DOHH2 (cell line): ENCODE measurements at regions not wholly inside any gene's neighbourhood (a gene's known extent, or its start where the extent isn't known, plus 50 kb on each side); places are given as distances from the start of the nearest gene placed in this dataset.

Source experiments
- EZH2phosphoT487 ChIP-seq: fragments of 200-600 bp; sonication (generic); IDR thresholded peaks from 2 replicates; pipeline ENCODE4 v1.6.1; 2017; ENCODE audit warnings: borderline replicate concordance, mild to moderate bottlenecking, antibody characterized with exemption, low read length, moderate library complexity, mixed read lengths
- TF ChIP-seq, protein P1 (sequence below): fragments of 200-600 bp; sonication (generic); IDR thresholded peaks from one replicate; pipeline ENCODE4 v1.5.1; 2014; ENCODE audit warnings: antibody characterized with exemption, mild to moderate bottlenecking, low read depth, low read length; ENCODE audit not compliant: poor library complexity, severe bottlenecking

DNA sequence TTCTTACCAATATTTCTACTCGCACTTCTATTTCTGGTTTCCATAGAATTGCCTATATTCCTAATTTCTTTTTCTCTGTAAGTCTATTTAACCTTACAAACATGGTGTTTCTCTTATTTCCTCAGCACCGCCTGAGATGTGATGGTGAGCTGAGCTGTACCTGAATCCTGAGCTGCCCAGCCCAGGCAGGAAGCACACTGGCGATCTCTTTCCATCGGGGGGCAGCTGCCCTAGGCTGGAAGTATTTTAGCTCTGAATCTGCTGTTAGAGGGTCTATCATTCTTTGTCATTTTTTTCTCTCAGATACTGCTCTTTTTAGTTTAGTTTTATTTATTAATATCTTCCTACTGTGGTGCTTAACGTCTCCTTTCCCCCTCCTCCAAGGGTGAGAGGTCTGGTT is 173.4 kb upstream of the SLC35B3 start:
- TF ChIP-seq, protein P1, sequence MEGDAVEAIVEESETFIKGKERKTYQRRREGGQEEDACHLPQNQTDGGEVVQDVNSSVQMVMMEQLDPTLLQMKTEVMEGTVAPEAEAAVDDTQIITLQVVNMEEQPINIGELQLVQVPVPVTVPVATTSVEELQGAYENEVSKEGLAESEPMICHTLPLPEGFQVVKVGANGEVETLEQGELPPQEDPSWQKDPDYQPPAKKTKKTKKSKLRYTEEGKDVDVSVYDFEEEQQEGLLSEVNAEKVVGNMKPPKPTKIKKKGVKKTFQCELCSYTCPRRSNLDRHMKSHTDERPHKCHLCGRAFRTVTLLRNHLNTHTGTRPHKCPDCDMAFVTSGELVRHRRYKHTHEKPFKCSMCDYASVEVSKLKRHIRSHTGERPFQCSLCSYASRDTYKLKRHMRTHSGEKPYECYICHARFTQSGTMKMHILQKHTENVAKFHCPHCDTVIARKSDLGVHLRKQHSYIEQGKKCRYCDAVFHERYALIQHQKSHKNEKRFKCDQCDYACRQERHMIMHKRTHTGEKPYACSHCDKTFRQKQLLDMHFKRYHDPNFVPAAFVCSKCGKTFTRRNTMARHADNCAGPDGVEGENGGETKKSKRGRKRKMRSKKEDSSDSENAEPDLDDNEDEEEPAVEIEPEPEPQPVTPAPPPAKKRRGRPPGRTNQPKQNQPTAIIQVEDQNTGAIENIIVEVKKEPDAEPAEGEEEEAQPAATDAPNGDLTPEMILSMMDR = no peak
- no peak for TF ChIP-seq EZH2phosphoT487
